SK-N-SH (cell line): ENCODE measurements at regions not wholly inside any gene's neighbourhood (a gene's known extent, or its start where the extent isn't known, plus 50 kb on each side); places are given as distances from the start of the nearest gene placed in this dataset.

Source experiments
- EP300 ChIP-seq, 2 experiments: IDR thresholded peaks; 2 replicates each; pipeline versions ENCODE4 v1.4.0 to v1.6.1; 2012; ENCODE audit warnings: borderline replicate concordance in 1 of 2, low read depth in 1 of 2, low read length in 1 of 2
- FOXM1 ChIP-seq: IDR thresholded peaks from 2 replicates; pipeline ENCODE4 v1.4.0; 2012; ENCODE audit warnings: low read depth, mild to moderate bottlenecking
- GABPA ChIP-seq: IDR thresholded peaks from 2 replicates; pipeline ENCODE4 v1.4.0; 2012; ENCODE audit warnings: low read depth, mild to moderate bottlenecking
- GATA2 ChIP-seq: sonication (generic); formaldehyde crosslinking; IDR thresholded peaks from 2 replicates; pipeline ENCODE4 v1.5.0; 2020; ENCODE audit warnings: mild to moderate bottlenecking, missing genetic modification reagents
- JUND ChIP-seq: IDR thresholded peaks from 2 replicates; pipeline ENCODE4 v1.4.0; 2012
- MAX ChIP-seq: IDR thresholded peaks from 2 replicates; pipeline ENCODE4 v1.4.0; 2012; ENCODE audit warnings: low read depth
- POLR2AphosphoS5 ChIP-seq: IDR thresholded peaks from 2 replicates; pipeline ENCODE4 v1.6.1; 2012; ENCODE audit warnings: low read depth, low read length
- RAD21 ChIP-seq: IDR thresholded peaks from 2 replicates; pipeline ENCODE4 v1.6.1; 2012; ENCODE audit warnings: mild to moderate bottlenecking, low read length
- RCOR1 ChIP-seq: fragments of 150-350 bp; IDR thresholded peaks from 2 replicates; pipeline ENCODE4 v1.6.1; 2017; ENCODE audit warnings: antibody characterized with exemption, low read length
- REST ChIP-seq: IDR thresholded peaks from 2 replicates; pipeline ENCODE4 v1.6.1; 2012; ENCODE audit warnings: mild to moderate bottlenecking, low read depth, low read length, moderate library complexity
- SIN3A ChIP-seq: IDR thresholded peaks from 2 replicates; pipeline ENCODE4 v1.6.1; 2012; ENCODE audit warnings: low read depth, mild to moderate bottlenecking, low read length, moderate library complexity, borderline replicate concordance
- TAF1 ChIP-seq: IDR thresholded peaks from 2 replicates; pipeline ENCODE4 v1.6.1; 2012; ENCODE audit warnings: low read depth, mild to moderate bottlenecking, low read length, moderate library complexity, borderline replicate concordance
- TF ChIP-seq, protein P1 (sequence below): fragments of 200-600 bp; sonication (generic); IDR thresholded peaks from 2 replicates; pipeline ENCODE4 v1.6.1; 2017; ENCODE audit warnings: antibody characterized with exemption, mild to moderate bottlenecking, moderate library complexity
- TF ChIP-seq, protein P2 (sequence below): IDR thresholded peaks from 2 replicates; pipeline ENCODE4 v1.4.0; 2012; ENCODE audit warnings: low read depth, borderline replicate concordance

- TF ChIP-seq, protein P1, sequence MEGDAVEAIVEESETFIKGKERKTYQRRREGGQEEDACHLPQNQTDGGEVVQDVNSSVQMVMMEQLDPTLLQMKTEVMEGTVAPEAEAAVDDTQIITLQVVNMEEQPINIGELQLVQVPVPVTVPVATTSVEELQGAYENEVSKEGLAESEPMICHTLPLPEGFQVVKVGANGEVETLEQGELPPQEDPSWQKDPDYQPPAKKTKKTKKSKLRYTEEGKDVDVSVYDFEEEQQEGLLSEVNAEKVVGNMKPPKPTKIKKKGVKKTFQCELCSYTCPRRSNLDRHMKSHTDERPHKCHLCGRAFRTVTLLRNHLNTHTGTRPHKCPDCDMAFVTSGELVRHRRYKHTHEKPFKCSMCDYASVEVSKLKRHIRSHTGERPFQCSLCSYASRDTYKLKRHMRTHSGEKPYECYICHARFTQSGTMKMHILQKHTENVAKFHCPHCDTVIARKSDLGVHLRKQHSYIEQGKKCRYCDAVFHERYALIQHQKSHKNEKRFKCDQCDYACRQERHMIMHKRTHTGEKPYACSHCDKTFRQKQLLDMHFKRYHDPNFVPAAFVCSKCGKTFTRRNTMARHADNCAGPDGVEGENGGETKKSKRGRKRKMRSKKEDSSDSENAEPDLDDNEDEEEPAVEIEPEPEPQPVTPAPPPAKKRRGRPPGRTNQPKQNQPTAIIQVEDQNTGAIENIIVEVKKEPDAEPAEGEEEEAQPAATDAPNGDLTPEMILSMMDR, result no peak
- TF ChIP-seq, protein P2, sequence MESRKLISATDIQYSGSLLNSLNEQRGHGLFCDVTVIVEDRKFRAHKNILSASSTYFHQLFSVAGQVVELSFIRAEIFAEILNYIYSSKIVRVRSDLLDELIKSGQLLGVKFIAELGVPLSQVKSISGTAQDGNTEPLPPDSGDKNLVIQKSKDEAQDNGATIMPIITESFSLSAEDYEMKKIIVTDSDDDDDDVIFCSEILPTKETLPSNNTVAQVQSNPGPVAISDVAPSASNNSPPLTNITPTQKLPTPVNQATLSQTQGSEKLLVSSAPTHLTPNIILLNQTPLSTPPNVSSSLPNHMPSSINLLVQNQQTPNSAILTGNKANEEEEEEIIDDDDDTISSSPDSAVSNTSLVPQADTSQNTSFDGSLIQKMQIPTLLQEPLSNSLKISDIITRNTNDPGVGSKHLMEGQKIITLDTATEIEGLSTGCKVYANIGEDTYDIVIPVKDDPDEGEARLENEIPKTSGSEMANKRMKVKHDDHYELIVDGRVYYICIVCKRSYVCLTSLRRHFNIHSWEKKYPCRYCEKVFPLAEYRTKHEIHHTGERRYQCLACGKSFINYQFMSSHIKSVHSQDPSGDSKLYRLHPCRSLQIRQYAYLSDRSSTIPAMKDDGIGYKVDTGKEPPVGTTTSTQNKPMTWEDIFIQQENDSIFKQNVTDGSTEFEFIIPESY, result no peak
- TF ChIP-seq RAD21 (no peak), JUND (no peak), MAX (no peak), RCOR1 (no peak), SIN3A (no peak), GATA2 (CRISPR knock-in tag) (no peak), REST (no peak), FOXM1 (no peak), TAF1 (no peak), POLR2AphosphoS5 (no peak), EP300 (IDR thresholded peaks at IDR 0.05; ENCODE audit: borderline replicate concordance in 1 of 2, low read depth in 1 of 2, low read length in 1 of 2) (no peak), GABPA (no peak)
These were observed 66.6 kb upstream of the SOX4 start for GRCh38 chr6:21526974-21527373.
